ENCODE measurements at regions not wholly inside any gene's neighbourhood (a gene's known extent, or its start where the extent isn't known, plus 50 kb on each side); places are given as distances from the start of the nearest gene placed in this dataset.

GRCh38 chr4:106687026-106687425 is 318.4 kb upstream of the GIMD1 start:
- in situ Hi-C loops (cut with MboI; ENCODE audit: low sequenced_read_pairs) = no loop called here

GRCh38 chr4:106681381-106681921 is 312.9 kb upstream of the GIMD1 start:
- in situ Hi-C loops (cut with MboI; ENCODE audit: low sequenced_read_pairs) = no loop called here

GRCh38 chr4:106679063-106679462 is 310.5 kb upstream of the GIMD1 start:
- in situ Hi-C loops (cut with MboI; ENCODE audit: low sequenced_read_pairs) = no loop called here

GRCh38 chr4:106677213-106677612 is 308.6 kb upstream of the GIMD1 start:
- in situ Hi-C loops (cut with MboI; ENCODE audit: low sequenced_read_pairs) = no loop called here

- in situ Hi-C loops (cut with MboI; ENCODE audit: low sequenced_read_pairs) = no loop called here
These were observed 307.8 kb upstream of the GIMD1 start for GRCh38 chr4:106676173-106676921.

GRCh38 chr4:106671716-106672115 is 303.1 kb upstream of the GIMD1 start:
- in situ Hi-C loops (cut with MboI; ENCODE audit: low sequenced_read_pairs) = no loop called here

GRCh38 chr4:106670976-106671375 is 302.4 kb upstream of the GIMD1 start:
- in situ Hi-C loops (cut with MboI; ENCODE audit: low sequenced_read_pairs) = no loop called here

GRCh38 chr4:106659371-106659770 is 290.8 kb upstream of the GIMD1 start:
- in situ Hi-C loops (cut with MboI; ENCODE audit: low sequenced_read_pairs) = no loop called here

- in situ Hi-C loops (cut with MboI; ENCODE audit: low sequenced_read_pairs) = no loop called here
These were observed 283.5 kb upstream of the GIMD1 start for GRCh38 chr4:106652095-106652494.

GRCh38 chr4:106650701-106651100 is 282.1 kb upstream of the GIMD1 start:
- in situ Hi-C loops (cut with MboI; ENCODE audit: low sequenced_read_pairs) = no loop called here

- in situ Hi-C loops (cut with MboI; ENCODE audit: low sequenced_read_pairs) = no loop called here
These were observed 278.9 kb upstream of the GIMD1 start for GRCh38 chr4:106647451-106647850.

GRCh38 chr4:106629268-106629625 is 260.7 kb upstream of the GIMD1 start:
- in situ Hi-C loops (cut with MboI; ENCODE audit: low sequenced_read_pairs) = no loop called here

GRCh38 chr4:106628586-106629267 is 260.1 kb upstream of the GIMD1 start:
- in situ Hi-C loops (cut with MboI; ENCODE audit: low sequenced_read_pairs) = no loop called here

GRCh38 chr4:106627051-106627450 is 258.5 kb upstream of the GIMD1 start:
- in situ Hi-C loops (cut with MboI; ENCODE audit: low sequenced_read_pairs) = no loop called here

GRCh38 chr4:106624671-106625070 is 256.1 kb upstream of the GIMD1 start:
- in situ Hi-C loops (cut with MboI; ENCODE audit: low sequenced_read_pairs) = no loop called here

- in situ Hi-C loops (cut with MboI; ENCODE audit: low sequenced_read_pairs) = no loop called here
These were observed 250.4 kb upstream of the GIMD1 start for GRCh38 chr4:106618956-106619355.

- in situ Hi-C loops (cut with MboI; ENCODE audit: low sequenced_read_pairs) = no loop called here
These were observed 247.4 kb upstream of the GIMD1 start for GRCh38 chr4:106615961-106616360.

- in situ Hi-C loops (cut with MboI; ENCODE audit: low sequenced_read_pairs) = no loop called here
These were observed 246.9 kb upstream of the GIMD1 start for GRCh38 chr4:106615410-106615945.

GRCh38 chr4:106614441-106614840 is 245.9 kb upstream of the GIMD1 start:
- in situ Hi-C loops (cut with MboI; ENCODE audit: low sequenced_read_pairs) = no loop called here

GRCh38 chr4:106609917-106610316 is 241.3 kb upstream of the GIMD1 start:
- in situ Hi-C loops (cut with MboI; ENCODE audit: low sequenced_read_pairs) = no loop called here

- in situ Hi-C loops (cut with MboI; ENCODE audit: low sequenced_read_pairs) = no loop called here
These were observed 239.0 kb upstream of the GIMD1 start for GRCh38 chr4:106607558-106607957.
